HFFc6 (cell line): ENCODE measurements at regions not wholly inside any gene's neighbourhood (a gene's known extent, or its start where the extent isn't known, plus 50 kb on each side); places are given as distances from the start of the nearest gene placed in this dataset.

ENCODE experiments used
- DNase-seq: peaks from one replicate; pipeline ENCODE4 v3.0.0-alpha.2; 2018
- H3K27ac Mint-ChIP-seq: 2 replicates; pipeline ENCODE4 v1.8.0; 2020; ENCODE audit warnings: mild to moderate bottlenecking, mixed read lengths
- H3K27me3 Mint-ChIP-seq: 2 replicates; pipeline ENCODE4 v1.8.0; 2021; ENCODE audit warnings: mild to moderate bottlenecking, moderate library complexity, mixed read lengths; ENCODE audit not compliant: insufficient read depth
- H3K36me3 Mint-ChIP-seq: 2 replicates; pipeline ENCODE4 v1.8.0; 2021; ENCODE audit warnings: low read depth, mixed read lengths
- H3K4me1 Mint-ChIP-seq: 2 replicates; pipeline ENCODE4 v1.8.0; 2020; ENCODE audit warnings: low read depth, mixed read lengths
- H3K4me3 Mint-ChIP-seq: 2 replicates; pipeline ENCODE4 v1.8.0; 2020; ENCODE audit warnings: mild to moderate bottlenecking, moderate library complexity, mixed read lengths
- H3K9me3 Mint-ChIP-seq: 2 replicates; pipeline ENCODE4 v1.8.0; 2020; ENCODE audit warnings: mild to moderate bottlenecking, mixed read lengths
- TF ChIP-seq, protein P1 (sequence below): fragments of 200-600 bp; sonication (generic); IDR thresholded peaks from 2 replicates; pipeline ENCODE4 v1.5.0; 2021; ENCODE audit warnings: antibody characterized with exemption, mild to moderate bottlenecking

DNA sequence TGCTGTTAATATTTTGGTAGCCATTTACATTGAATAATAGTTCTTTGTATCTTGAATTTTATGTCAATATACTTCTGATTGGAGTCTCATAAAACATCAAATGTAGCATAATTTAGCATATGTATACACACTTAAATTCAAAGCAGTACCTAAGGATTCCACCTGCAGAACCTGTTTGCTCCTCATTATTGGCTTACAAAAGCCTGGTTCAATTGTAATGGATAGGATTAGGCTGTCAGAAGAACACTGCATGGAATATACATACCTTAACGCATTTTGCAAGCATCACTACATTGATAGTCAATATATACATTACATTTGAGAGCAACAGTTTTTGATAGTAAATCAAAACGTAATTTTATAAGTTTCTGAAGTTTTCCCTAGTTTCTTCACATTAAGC, 711.3 kb upstream of the COX7C start:
- no peaks in the 10 kb centered on the region for H3K36me3 Mint-ChIP-seq
- H3K4me3 Mint-ChIP-seq, result no peak overlapping the region
- H3K9me3 Mint-ChIP-seq, result peaks cover 29% of the 10 kb centered on the region
- no peak for DNase-seq
- H3K27ac Mint-ChIP-seq, result no peak overlapping the region
- TF ChIP-seq, protein P1, sequence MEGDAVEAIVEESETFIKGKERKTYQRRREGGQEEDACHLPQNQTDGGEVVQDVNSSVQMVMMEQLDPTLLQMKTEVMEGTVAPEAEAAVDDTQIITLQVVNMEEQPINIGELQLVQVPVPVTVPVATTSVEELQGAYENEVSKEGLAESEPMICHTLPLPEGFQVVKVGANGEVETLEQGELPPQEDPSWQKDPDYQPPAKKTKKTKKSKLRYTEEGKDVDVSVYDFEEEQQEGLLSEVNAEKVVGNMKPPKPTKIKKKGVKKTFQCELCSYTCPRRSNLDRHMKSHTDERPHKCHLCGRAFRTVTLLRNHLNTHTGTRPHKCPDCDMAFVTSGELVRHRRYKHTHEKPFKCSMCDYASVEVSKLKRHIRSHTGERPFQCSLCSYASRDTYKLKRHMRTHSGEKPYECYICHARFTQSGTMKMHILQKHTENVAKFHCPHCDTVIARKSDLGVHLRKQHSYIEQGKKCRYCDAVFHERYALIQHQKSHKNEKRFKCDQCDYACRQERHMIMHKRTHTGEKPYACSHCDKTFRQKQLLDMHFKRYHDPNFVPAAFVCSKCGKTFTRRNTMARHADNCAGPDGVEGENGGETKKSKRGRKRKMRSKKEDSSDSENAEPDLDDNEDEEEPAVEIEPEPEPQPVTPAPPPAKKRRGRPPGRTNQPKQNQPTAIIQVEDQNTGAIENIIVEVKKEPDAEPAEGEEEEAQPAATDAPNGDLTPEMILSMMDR, result no peak
- H3K4me1 Mint-ChIP-seq, result no peaks in the 10 kb centered on the region
- H3K27me3 Mint-ChIP-seq, result no peaks in the 10 kb centered on the region

DNA sequence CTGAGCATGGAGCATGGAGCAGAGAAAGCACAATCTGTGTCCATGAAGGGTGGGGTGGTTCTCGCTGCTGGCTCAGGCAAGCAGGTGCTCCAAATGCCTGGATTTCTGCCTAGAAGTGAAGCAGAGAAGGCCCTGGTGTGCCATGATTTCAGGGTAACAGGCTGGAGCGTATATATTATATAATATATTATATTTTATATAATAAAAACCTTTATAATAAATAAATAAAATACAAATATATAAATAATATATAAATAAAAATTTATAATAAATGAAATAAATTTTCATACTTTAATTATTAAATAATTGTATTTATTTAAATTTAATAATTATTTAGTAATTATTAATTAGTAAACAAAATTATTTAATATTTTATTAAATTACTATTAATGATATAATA, 707.4 kb upstream of the COX7C start:
- Mint-ChIP-seq H3K27ac (no peak overlapping the region), H3K36me3 (no peaks in the 10 kb centered on the region), H3K27me3 (no peaks in the 10 kb centered on the region), H3K4me3 (no peak overlapping the region), H3K4me1 (no peaks in the 10 kb centered on the region), H3K9me3 (peaks cover 35% of the 10 kb centered on the region)
- TF ChIP-seq, protein P1, result no peak
- no peak for DNase-seq

DNA sequence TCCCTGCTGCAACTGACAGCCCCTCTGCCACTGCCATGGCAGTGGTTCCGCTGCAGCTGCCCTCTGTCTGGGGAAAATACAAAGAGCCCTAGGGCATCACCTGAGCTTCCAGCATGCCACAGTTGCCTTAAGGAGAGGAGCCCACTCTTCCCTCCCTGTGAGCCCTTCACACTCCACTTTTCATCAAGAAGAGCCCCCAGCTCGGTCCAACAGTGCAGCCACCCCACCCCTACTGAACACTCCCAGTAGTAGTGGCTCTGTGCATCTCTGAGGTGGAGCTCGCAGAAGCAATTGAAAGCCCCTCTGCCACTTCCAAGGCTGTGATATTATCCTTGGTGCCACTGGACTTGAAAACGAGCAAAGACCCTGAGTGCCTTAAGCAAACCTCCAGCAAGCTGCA, 696.8 kb upstream of the COX7C start:
- no peaks in the 10 kb centered on the region for H3K4me1 Mint-ChIP-seq
- no peak overlapping the region for H3K27ac Mint-ChIP-seq
- TF ChIP-seq, protein P1, result no peak
- H3K36me3 Mint-ChIP-seq, result no peaks in the 10 kb centered on the region
- no peak overlapping the region for H3K4me3 Mint-ChIP-seq
- H3K27me3 Mint-ChIP-seq, result no peaks in the 10 kb centered on the region; the same call in 1 of the 2 replicates
- DNase-seq, result no peak
- peaks cover 37% of the 10 kb centered on the region for H3K9me3 Mint-ChIP-seq

DNA sequence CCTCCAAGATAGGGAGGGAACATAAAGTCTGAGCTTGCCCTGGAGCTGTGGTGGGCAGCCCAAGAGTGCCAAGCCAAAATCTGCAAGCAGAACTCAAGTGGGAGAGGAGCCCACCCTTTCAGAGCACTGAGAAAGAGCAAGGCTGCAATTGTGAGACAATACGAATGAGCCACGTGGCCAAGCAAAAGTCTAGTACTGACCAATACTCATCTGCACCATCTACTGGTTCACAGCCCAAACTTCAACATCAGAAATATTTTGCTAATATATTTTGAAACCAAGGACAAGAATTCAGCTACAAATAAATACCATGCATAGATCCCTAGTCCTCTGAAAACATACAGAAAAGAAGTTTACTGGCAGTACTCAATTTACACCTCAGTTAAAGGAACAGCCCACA, 696.2 kb upstream of the COX7C start:
- Mint-ChIP-seq H3K36me3 (no peaks in the 10 kb centered on the region), H3K4me1 (no peaks in the 10 kb centered on the region), H3K9me3 (peaks cover 37% of the 10 kb centered on the region), H3K4me3 (no peak overlapping the region), H3K27me3 (no peaks in the 10 kb centered on the region; the same call in 1 of the 2 replicates), H3K27ac (no peak overlapping the region)
- DNase-seq, result no peak
- TF ChIP-seq, protein P1, result no peak

DNA sequence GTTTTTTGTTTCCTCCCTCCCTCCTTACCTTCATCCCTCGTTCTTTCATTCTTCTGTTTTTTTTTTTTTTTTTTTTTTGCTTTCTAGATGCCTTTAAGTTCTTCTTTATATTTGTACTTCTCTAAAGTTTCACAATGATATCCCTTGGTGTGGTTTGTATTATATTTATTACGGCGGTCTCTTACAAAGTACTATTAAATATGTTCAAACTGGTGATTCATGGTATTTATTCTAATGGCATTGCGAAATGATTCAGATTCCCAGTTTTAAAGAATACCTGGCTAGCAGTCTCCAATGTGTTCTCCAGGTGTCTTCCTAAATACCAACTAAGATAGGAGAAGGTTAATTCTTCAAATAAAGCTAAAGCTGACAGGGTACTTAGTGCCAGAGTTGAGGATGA, 690.1 kb upstream of the COX7C start:
- Mint-ChIP-seq H3K9me3 (peaks cover 23% of the 10 kb centered on the region), H3K27me3 (no peaks in the 10 kb centered on the region), H3K36me3 (no peaks in the 10 kb centered on the region), H3K27ac (no peak overlapping the region), H3K4me3 (no peak overlapping the region), H3K4me1 (no peaks in the 10 kb centered on the region)
- TF ChIP-seq, protein P1, result no peak
- DNase-seq, result no peak

DNA sequence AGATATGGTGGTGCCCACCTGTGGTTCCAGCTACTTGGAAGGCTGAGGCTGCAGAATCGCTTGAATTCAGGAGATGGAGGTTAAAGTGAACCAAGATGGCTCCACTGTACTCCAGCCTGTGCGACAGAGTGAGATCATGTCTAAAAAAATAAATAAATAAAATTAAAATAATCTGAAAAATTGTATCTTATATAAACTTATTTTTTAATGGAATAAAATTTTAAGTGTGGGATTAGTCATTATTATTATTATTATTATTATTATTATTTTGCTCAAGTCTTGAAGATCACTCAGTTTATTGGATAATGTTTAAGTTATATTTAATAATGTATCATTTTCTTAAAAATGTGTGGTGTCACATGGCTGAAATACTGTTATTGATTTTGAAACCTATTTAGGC, 688.0 kb upstream of the COX7C start:
- no peaks in the 10 kb centered on the region for H3K4me1 Mint-ChIP-seq
- H3K4me3 Mint-ChIP-seq, result no peak overlapping the region
- H3K36me3 Mint-ChIP-seq, result no peaks in the 10 kb centered on the region
- H3K27ac Mint-ChIP-seq, result no peak overlapping the region
- peaks cover 14% of the 10 kb centered on the region for H3K9me3 Mint-ChIP-seq
- H3K27me3 Mint-ChIP-seq, result no peaks in the 10 kb centered on the region
- no peak for DNase-seq
- TF ChIP-seq, protein P1, result no peak
